ENCODE measurements at regions not wholly inside any gene's neighbourhood (a gene's known extent, or its start where the extent isn't known, plus 50 kb on each side); places are given as distances from the start of the nearest gene placed in this dataset.
A peak's percentile ranks its signal among the peaks of the same experiment; 100 is the strongest.

DNA sequence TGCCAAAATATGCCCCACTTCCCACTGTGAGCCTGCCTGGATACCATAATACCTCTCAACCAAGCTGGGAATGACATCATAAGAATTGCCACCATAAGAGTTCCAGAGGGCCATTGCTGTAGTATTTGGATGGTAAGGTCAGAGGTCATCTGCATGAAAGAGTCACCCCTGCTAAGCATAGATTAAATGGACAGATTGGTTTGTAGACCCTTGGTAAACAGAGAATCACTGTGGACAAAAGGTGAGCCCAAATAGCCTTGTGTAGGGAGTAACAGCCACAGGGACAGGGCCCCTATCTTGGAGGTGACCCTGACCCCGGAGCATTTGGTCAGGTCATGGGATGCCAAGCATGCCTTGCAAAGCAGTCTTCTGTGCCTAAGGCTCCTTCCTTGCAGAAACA, 129.7 kb downstream of the GPAM start:
- no peak for DNase-seq (ENCODE audit: low read depth)
- no peak overlapping the region for H3K4me3 ChIP-seq (ENCODE audit: low read depth, low read length)
- TF ChIP-seq, protein P1, sequence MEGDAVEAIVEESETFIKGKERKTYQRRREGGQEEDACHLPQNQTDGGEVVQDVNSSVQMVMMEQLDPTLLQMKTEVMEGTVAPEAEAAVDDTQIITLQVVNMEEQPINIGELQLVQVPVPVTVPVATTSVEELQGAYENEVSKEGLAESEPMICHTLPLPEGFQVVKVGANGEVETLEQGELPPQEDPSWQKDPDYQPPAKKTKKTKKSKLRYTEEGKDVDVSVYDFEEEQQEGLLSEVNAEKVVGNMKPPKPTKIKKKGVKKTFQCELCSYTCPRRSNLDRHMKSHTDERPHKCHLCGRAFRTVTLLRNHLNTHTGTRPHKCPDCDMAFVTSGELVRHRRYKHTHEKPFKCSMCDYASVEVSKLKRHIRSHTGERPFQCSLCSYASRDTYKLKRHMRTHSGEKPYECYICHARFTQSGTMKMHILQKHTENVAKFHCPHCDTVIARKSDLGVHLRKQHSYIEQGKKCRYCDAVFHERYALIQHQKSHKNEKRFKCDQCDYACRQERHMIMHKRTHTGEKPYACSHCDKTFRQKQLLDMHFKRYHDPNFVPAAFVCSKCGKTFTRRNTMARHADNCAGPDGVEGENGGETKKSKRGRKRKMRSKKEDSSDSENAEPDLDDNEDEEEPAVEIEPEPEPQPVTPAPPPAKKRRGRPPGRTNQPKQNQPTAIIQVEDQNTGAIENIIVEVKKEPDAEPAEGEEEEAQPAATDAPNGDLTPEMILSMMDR (IDR thresholded peaks at IDR 0.05; ENCODE audit: control insufficient read depth, extremely low read depth, insufficient read depth), result no peak

DNA sequence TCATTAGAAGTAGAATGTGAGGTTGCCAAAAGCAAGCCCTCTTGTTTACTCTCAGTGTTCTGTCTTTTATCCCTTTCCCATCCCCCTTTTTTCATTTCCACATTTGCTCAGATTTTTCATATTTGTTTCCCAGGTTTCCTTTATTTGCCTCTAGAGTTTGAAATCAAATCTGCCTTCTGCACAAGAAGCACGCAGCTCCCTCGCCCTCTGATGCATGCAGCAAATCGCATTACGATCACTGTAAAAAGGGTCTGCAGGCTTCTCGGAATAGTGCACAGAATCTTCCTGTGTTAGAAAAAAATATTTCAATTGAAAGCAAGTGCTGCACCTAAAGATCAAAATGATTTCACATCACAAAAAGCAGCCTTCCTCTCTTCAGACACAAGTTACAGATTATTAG, 129.0 kb downstream of the GPAM start:
- DNase-seq (ENCODE audit: low read depth), result no peak
- TF ChIP-seq, protein P1 (IDR thresholded peaks at IDR 0.05; ENCODE audit: control insufficient read depth, extremely low read depth, insufficient read depth), result no peak
- H3K4me3 ChIP-seq (ENCODE audit: low read depth, low read length), result no peak overlapping the region

DNA sequence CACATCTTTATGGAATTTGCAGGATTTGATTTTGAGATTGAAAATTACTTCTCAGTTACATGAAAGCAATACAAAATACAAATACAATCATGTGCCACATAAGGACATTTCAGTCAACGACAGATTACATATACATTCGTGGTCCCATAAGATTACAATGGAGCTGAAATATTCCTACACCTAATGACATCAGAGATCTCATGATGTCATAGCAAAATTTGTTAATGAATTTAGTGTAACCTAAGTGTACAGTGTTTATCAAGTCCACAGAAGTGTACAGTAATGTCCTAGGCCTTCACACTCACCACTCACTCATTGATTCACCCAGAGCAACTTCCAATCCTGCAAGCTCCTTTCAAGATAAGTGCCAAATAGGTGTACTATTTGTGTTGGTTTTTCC, 126.5 kb downstream of the GPAM start:
- H3K4me3 ChIP-seq (ENCODE audit: low read depth, low read length), result no peak overlapping the region
- TF ChIP-seq, protein P1 (IDR thresholded peaks at IDR 0.05; ENCODE audit: control insufficient read depth, extremely low read depth, insufficient read depth), result no peak
- no peak for DNase-seq (ENCODE audit: low read depth)

DNA sequence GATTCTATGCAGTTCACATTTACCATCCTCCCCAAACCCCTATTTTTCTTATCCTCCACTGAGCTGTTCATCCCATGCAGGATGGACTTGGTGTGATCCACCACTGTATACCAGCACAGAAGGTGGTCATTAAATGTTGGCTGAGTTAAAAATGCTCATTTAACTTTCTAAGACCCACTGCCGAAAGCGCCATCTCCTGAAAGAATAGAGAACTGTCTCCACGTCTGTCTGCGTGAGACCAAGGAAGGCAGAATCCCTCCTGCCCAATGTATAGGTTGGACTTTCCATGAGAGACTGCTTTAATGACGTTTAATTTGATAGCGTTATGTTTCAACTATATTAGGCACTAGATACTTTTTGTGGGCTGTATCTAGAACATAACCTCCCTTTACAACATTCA, 124.3 kb downstream of the GPAM start:
- no peak overlapping the region for H3K4me3 ChIP-seq (ENCODE audit: low read depth, low read length)
- DNase-seq (ENCODE audit: low read depth), result no peak
- TF ChIP-seq, protein P1 (IDR thresholded peaks at IDR 0.05; ENCODE audit: control insufficient read depth, extremely low read depth, insufficient read depth), result no peak

DNA sequence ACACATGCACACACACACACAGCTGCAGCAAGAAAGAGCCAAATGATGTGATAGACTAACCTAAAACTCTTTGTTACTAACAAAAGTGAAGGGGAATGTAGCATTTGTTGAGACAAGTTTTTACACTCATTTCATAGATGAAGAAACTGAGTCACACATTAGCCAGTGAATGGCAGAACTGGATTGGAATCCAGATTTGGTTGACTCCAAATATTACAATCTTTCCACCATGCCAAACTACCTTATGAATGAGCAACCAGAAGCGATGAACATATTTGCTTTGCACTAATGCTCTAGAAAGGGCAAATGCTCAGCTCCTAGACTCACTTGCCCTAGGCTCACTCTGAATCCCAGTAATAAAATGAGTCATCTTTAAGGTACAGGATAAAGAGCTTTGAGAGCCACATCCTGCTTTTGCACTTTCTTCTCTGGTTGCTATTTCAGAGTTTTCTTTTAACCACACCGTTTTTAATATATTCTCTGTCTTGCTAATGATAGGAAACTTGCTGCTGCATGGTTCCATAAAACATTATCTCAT, 111.9 kb downstream of the GPAM start:
- H3K4me3 ChIP-seq (ENCODE audit: low read depth, low read length), result no peak overlapping the region
- TF ChIP-seq, protein P1 (IDR thresholded peaks at IDR 0.05; ENCODE audit: control insufficient read depth, extremely low read depth, insufficient read depth), result no peak
- DNase-seq (ENCODE audit: low read depth), result no peak

DNA sequence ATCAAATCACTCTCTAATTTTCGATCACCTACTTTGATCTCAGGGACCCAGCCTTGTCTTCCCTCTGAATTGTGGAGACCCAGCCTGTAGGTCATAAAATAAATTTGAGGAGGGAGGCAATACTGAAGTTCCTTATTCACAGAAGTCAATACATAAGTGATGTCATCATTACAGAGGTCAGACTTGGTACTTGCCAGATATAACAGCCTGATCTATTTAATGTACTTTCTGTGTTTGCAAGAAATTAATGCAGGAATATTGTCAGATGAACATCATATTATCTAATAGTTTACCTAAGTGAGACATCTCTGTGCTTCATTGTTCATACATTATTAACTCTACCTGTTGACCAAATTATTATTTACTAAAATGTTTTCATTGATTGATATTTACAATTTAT, 105.6 kb downstream of the GPAM start:
- peak; percentile 68 for DNase-seq (ENCODE audit: low read depth)
- TF ChIP-seq, protein P1 (IDR thresholded peaks at IDR 0.05; ENCODE audit: control insufficient read depth, extremely low read depth, insufficient read depth), result no peak
- no peak overlapping the region for H3K4me3 ChIP-seq (ENCODE audit: low read depth, low read length)

DNA sequence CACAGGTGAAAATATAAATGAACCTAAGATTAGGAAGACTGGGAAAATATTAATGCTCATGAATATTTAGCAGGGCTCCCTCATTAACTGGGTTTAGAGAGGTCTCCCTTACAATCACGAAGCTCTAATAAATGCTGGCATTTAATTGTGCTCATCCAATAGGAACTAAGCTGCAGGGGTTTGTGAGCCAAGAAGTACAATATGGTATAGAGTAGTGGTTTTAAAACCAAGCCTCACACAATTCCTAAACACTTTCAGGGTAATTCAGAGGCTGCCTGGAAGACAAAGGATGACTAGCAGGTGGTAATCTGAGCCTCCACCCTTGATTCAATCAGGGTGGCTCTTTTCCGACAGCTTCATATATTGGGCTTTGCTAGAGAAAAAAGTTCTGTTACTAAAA, 103.3 kb downstream of the GPAM start:
- no peak overlapping the region for H3K4me3 ChIP-seq (ENCODE audit: low read depth, low read length)
- DNase-seq (ENCODE audit: low read depth), result no peak
- TF ChIP-seq, protein P1 (IDR thresholded peaks at IDR 0.05; ENCODE audit: control insufficient read depth, extremely low read depth, insufficient read depth), result no peak

All from LNCaP clone FGC (cell line).